GM12878 (cell line): ENCODE measurements at regions not wholly inside any gene's neighbourhood (a gene's known extent, or its start where the extent isn't known, plus 50 kb on each side); places are given as distances from the start of the nearest gene placed in this dataset.

Experiments used
- ATAC-seq: fragments of 200-7000 bp; cut with Tn5 transposase; 3 replicates; pipeline ENCODE4 v1.9.1; 2020; ENCODE audit warnings: mild to moderate bottlenecking, moderate library complexity
- BruUV-seq: library from RNA; stranded (reverse); fragments of 400-500 nt; replicated peaks from 2 replicates; lab custom pipeline; 2021; lab: Mats Ljungman, UMichigan
- CTCF ChIA-PET: fragments of 300-600 bp; sonication (Branson Sonifier 250); formaldehyde crosslinking; extraction: SDS; loops from one replicate; lab custom pipeline; 2021; ENCODE audit warnings: inconsistent platforms; lab: Yijun Ruan, JAX
- POLR2A ChIA-PET: fragments of 350-600 bp; formaldehyde crosslinking; extraction: SDS; loops from one replicate; lab custom pipeline; 2021; ENCODE audit warnings: inconsistent platforms; lab: Charles Lee
- RAD21 ChIA-PET: fragments of 300-600 bp; sonication (Branson Sonifier 250); formaldehyde crosslinking; loops from one replicate; lab custom pipeline; 2023; ENCODE audit warnings: antibody characterized with exemption; ENCODE audit not compliant: unreplicated experiment; lab: Charles Lee
- SMC1A ChIA-PET: fragments of 300-600 bp; sonication (Branson Sonifier 250); formaldehyde crosslinking; loops from one replicate; lab custom pipeline; 2023; ENCODE audit not compliant: unreplicated experiment, uncharacterized antibody; lab: Charles Lee
- DNase-seq: peaks from one replicate; pipeline ENCODE4 v3.0.0-alpha.2; 2011; ENCODE audit warnings: low read depth, low spot score
- FAIRE-seq: peaks from 3 replicates; lab custom pipeline; 2011; peaks lifted over from hg19 to GRCh38; lab: Jason Lieb, UNC
- H2AFZ ChIP-seq: 2 replicates; pipeline ENCODE4 v1.6.0; 2011; ENCODE audit warnings: low read depth, low read length, control low read depth; ENCODE audit not compliant: control insufficient read depth
- H3K27ac ChIP-seq: 2 replicates; pipeline ENCODE4 v1.5.1; 2011; ENCODE audit warnings: control low read depth; ENCODE audit not compliant: control insufficient read depth, insufficient read depth
- H3K27me3 ChIP-seq, 2 experiments: replicated peaks in 1 of 2; 2 replicates each; pipeline versions ENCODE4 v1.6.0 to v1.6.1; 2011; ENCODE audit warnings: low read length in 1 of 2; ENCODE audit not compliant: control insufficient read depth in 2 of 2, insufficient read depth in 2 of 2
- H3K36me3 ChIP-seq, 2 experiments: 2 replicates each; pipeline ENCODE4 v1.5.1; 2011; ENCODE audit warnings: low read length in 1 of 2; ENCODE audit not compliant: control insufficient read depth in 2 of 2, insufficient read depth in 2 of 2
- H3K4me1 ChIP-seq: 2 replicates; pipeline ENCODE4 v1.6.1; 2011; ENCODE audit warnings: mild to moderate bottlenecking, low read length, moderate library complexity, mixed read lengths; ENCODE audit not compliant: control insufficient read depth, insufficient read depth
- H3K4me2 ChIP-seq: 2 replicates; pipeline ENCODE4 v1.6.0; 2011; ENCODE audit warnings: control low read depth; ENCODE audit not compliant: control insufficient read depth, insufficient read depth
- H3K4me3 ChIP-seq: fragments of 200-600 bp; sonication (generic); 2 replicates; pipeline ENCODE4 v1.5.1; 2016
- H3K79me2 ChIP-seq: 2 replicates; pipeline ENCODE4 v1.6.0; 2011; ENCODE audit warnings: low read length; ENCODE audit not compliant: control insufficient read depth, insufficient read depth
- H3K9ac ChIP-seq: 2 replicates; pipeline ENCODE4 v1.8.0; 2011; ENCODE audit warnings: low read length, control low read depth, mixed read lengths; ENCODE audit not compliant: control insufficient read depth, insufficient read depth
- H3K9me3 ChIP-seq: replicated peaks from 3 replicates; pipeline ENCODE4 v1.5.1; 2011; ENCODE audit warnings: mild to moderate bottlenecking, low read length; ENCODE audit not compliant: control insufficient read depth, insufficient read depth
- H4K20me1 ChIP-seq: 2 replicates; pipeline ENCODE4 v1.6.0; 2011; ENCODE audit not compliant: control insufficient read depth, insufficient read depth
- POLR2AphosphoS5 ChIP-seq: IDR thresholded peaks from 2 replicates; pipeline ENCODE4 v1.6.1; 2011; ENCODE audit warnings: mild to moderate bottlenecking, low read length, inconsistent platforms
- RAD21 ChIP-seq: IDR thresholded peaks from 2 replicates; pipeline ENCODE4 v1.6.1; 2011; ENCODE audit warnings: mild to moderate bottlenecking, low read depth, low read length, moderate library complexity; ENCODE audit not compliant: insufficient read depth
- SIN3A ChIP-seq: IDR thresholded peaks from 2 replicates; pipeline ENCODE4 v1.6.1; 2012; ENCODE audit warnings: low read depth, low read length, improper control_type of control experiment
- SMC3 ChIP-seq: IDR thresholded peaks from 2 replicates; pipeline ENCODE4 v1.6.1; 2011; ENCODE audit warnings: low read length, improper control_type of control experiment, borderline replicate concordance
- YY1 ChIP-seq: IDR thresholded peaks from 2 replicates; pipeline ENCODE4 v1.6.1; 2011; ENCODE audit warnings: low read depth, mild to moderate bottlenecking, low read length
- ZNF24 ChIP-seq: fragments of 450-650 bp; IDR thresholded peaks from 2 replicates; pipeline ENCODE4 v1.6.1; 2017; ENCODE audit warnings: antibody characterized with exemption, mild to moderate bottlenecking
- WGBS: methylation state at CpG from one replicate; pipeline ENCODE4 v1.1.6; 2016; ENCODE audit warnings: low lambda C conversion rate; ENCODE audit not compliant: insufficient replicate concordance, insufficient coverage; ENCODE audit errors: missing lambda C conversion rate; 5-methylcytosine and 5-hydroxymethylcytosine counted together
- in situ Hi-C: fragments of 300-500 bp; cut with MboI; formaldehyde crosslinking; loops from 9 replicates; pipeline ENCODE4 v1.14.3; 2018; ENCODE audit warnings: mixed read lengths
- intact Hi-C: fragments of 100-400 bp; cut with micrococcal nuclease; formaldehyde crosslinking; loops from one replicate; pipeline ENCODE4 v1.14.2; 2022; ENCODE audit not compliant: unreplicated experiment
- TF ChIP-seq, protein P1 (sequence below), 3 experiments: IDR thresholded peaks in 2 of 3; conservative IDR thresholded peaks in 1 of 3; 2 replicates each; pipeline ENCODE4 v1.5.1; 2011; ENCODE audit warnings: low read depth in 3 of 3, low read length in 3 of 3, mild to moderate bottlenecking in 3 of 3, control low read depth in 2 of 3, moderate library complexity in 2 of 3, inconsistent platforms in 1 of 3, mixed read lengths in 1 of 3; ENCODE audit not compliant: control insufficient read depth in 2 of 3, insufficient read depth in 1 of 3; ENCODE audit errors: extremely low read depth in 1 of 3

- ChIA-PET CTCF (interaction anchor here (0.6 to 7.9 kb wide), 27 partner anchors 10 to 606 kb away, joined by 3 to 80 read pairs (median 4); partner anchors contain the start of gene GRIN2A), POLR2A (no interaction called here), SMC1A (interaction anchor here (0.6 to 3.6 kb wide), 15 partner anchors 16 to 586 kb away, joined by 3 to 28 read pairs (median 4); partner anchors contain the start of gene GRIN2A), RAD21 (interaction anchor here (0.6 to 4.4 kb wide), 16 partner anchors 9 to 862 kb away, joined by 3 to 32 read pairs (median 4); partner anchors contain the start of gene GRIN2A)
- Histone ChIP-seq H3K79me2 (no peaks in the 10 kb centered on the region), H4K20me1 (no peaks in the 10 kb centered on the region), H3K36me3 (no peaks in the 10 kb centered on the region), H3K4me3 (no peak overlapping the region), H3K4me1 (no peaks in the 10 kb centered on the region), H3K9ac (no peak overlapping the region), H3K27me3 (no peaks in the 10 kb centered on the region), H3K4me2 (no peak overlapping the region), H3K9me3 (no peaks in the 10 kb centered on the region), H2AFZ (no peak overlapping the region), H3K27ac (no peak overlapping the region)
- WGBS: 0% methylated on average over 7 of the region's 7 CpGs
- FAIRE-seq (no peak), DNase-seq (no peak), ATAC-seq (peak; percentile 70)
- BruUV-seq: no TSS peak
- intact Hi-C loops (loop anchor here (2.0 kb wide), 2 partner anchors 299 to 533 kb away; no protein-coding TSS in a partner anchor), in situ Hi-C loops (loop anchor here (5.0 kb wide), 1 partner anchor 534 kb away; the partner anchor contains the start of gene GRIN2A)
- 0 out of 2 replicates have a peak, but pooled peaks have one; percentile 17 for TF ChIP-seq ZNF24
- TF ChIP-seq POLR2AphosphoS5: no peak
- peak; percentile 77 for TF ChIP-seq SMC3
- 0 out of 2 replicates have a peak, but pooled peaks have one; percentile 20 for TF ChIP-seq YY1
- peak; percentile 76 for TF ChIP-seq RAD21
- no peak for TF ChIP-seq SIN3A
- TF ChIP-seq, protein P1, sequence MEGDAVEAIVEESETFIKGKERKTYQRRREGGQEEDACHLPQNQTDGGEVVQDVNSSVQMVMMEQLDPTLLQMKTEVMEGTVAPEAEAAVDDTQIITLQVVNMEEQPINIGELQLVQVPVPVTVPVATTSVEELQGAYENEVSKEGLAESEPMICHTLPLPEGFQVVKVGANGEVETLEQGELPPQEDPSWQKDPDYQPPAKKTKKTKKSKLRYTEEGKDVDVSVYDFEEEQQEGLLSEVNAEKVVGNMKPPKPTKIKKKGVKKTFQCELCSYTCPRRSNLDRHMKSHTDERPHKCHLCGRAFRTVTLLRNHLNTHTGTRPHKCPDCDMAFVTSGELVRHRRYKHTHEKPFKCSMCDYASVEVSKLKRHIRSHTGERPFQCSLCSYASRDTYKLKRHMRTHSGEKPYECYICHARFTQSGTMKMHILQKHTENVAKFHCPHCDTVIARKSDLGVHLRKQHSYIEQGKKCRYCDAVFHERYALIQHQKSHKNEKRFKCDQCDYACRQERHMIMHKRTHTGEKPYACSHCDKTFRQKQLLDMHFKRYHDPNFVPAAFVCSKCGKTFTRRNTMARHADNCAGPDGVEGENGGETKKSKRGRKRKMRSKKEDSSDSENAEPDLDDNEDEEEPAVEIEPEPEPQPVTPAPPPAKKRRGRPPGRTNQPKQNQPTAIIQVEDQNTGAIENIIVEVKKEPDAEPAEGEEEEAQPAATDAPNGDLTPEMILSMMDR (IDR thresholded peaks at IDR 0.05 in 2 of 3, conservative IDR thresholded peaks at IDR 0.05 in 1 of 3; ENCODE audit: control insufficient read depth in 2 of 3, extremely low read depth in 1 of 3, insufficient read depth in 1 of 3, low read depth in 3 of 3, low read length in 3 of 3): peak; percentile 69 to 75 (median 73); a peak in 5 of 6 replicates
Observed at GRCh38 chr16:9647981-9648701, 534.1 kb downstream of the GRIN2A start.
